ENCODE measurements at regions not wholly inside any gene's neighbourhood (a gene's known extent, or its start where the extent isn't known, plus 50 kb on each side); places are given as distances from the start of the nearest gene placed in this dataset.

DNA sequence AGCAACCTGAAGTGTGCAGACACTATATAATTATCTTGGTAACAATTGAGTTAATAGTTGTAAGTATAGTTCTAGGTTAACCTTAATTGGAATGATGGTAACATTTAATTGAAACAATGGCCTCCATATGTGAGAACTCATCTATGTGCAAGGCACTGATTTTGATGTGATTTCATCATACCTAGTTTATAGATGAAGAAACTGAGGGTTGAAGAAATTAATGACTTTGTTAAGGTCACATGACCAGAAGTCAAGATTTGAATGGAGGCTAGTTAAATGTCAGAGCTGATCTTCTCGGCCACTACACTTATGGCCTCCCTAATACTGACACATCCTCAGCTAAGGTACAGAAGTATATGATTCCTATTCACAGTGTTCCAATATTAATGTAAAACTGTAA, 128.2 kb upstream of the PSMD7 start:
- Histone ChIP-seq H3K9ac (ENCODE audit: low read length) (no peak overlapping the region), H3K36me3 (ENCODE audit: insufficient read depth, low read length) (no peaks in the 10 kb centered on the region), H3K9me3 (ENCODE audit: low read length) (no peaks in the 10 kb centered on the region), H3K27me3 (ENCODE audit: insufficient read depth, low read length) (no peaks in the 10 kb centered on the region), H3K4me3 (ENCODE audit: low read depth, low read length, poor library complexity, severe bottlenecking) (no peak overlapping the region), H3K79me2 (ENCODE audit: insufficient read depth, low read length) (no peaks in the 10 kb centered on the region), H3F3A (ENCODE audit: insufficient read depth, low read length) (no peaks in the 10 kb centered on the region), H2AFZ (ENCODE audit: low read length) (no peak overlapping the region), H4K20me1 (ENCODE audit: insufficient read depth, low read length) (no peaks in the 10 kb centered on the region), H3K27ac (ENCODE audit: low read depth, low read length, poor library complexity, severe bottlenecking) (no peak overlapping the region), H3K4me2 (ENCODE audit: low read length) (no peak overlapping the region), H3K9me2 (ENCODE audit: low read depth, low read length) (no peaks in the 10 kb centered on the region), H3K4me1 (ENCODE audit: insufficient read depth, low read length, severe bottlenecking) (no peaks in the 10 kb centered on the region)
- TF ChIP-seq, protein P1, sequence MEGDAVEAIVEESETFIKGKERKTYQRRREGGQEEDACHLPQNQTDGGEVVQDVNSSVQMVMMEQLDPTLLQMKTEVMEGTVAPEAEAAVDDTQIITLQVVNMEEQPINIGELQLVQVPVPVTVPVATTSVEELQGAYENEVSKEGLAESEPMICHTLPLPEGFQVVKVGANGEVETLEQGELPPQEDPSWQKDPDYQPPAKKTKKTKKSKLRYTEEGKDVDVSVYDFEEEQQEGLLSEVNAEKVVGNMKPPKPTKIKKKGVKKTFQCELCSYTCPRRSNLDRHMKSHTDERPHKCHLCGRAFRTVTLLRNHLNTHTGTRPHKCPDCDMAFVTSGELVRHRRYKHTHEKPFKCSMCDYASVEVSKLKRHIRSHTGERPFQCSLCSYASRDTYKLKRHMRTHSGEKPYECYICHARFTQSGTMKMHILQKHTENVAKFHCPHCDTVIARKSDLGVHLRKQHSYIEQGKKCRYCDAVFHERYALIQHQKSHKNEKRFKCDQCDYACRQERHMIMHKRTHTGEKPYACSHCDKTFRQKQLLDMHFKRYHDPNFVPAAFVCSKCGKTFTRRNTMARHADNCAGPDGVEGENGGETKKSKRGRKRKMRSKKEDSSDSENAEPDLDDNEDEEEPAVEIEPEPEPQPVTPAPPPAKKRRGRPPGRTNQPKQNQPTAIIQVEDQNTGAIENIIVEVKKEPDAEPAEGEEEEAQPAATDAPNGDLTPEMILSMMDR (IDR thresholded peaks at IDR 0.05; ENCODE audit: low read length) = no peak
- TF ChIP-seq EZH2 (IDR thresholded peaks at IDR 0.05; ENCODE audit: borderline replicate concordance, low read length) = no peak

GRCh38 chr16:74166456-74166855, 130.2 kb upstream of the PSMD7 start:
- Histone ChIP-seq H3K79me2 (ENCODE audit: insufficient read depth, low read length) (no peaks in the 10 kb centered on the region), H3K4me3 (ENCODE audit: low read depth, low read length, poor library complexity, severe bottlenecking) (no peak overlapping the region), H3K36me3 (ENCODE audit: insufficient read depth, low read length) (no peaks in the 10 kb centered on the region), H3K9me2 (ENCODE audit: low read depth, low read length) (no peaks in the 10 kb centered on the region), H3K9me3 (ENCODE audit: low read length) (0 out of 2 replicates have a peak, but pooled peaks cover 2% of the 10 kb centered on the region), H3K4me2 (ENCODE audit: low read length) (no peak overlapping the region), H3F3A (ENCODE audit: insufficient read depth, low read length) (no peaks in the 10 kb centered on the region), H3K9ac (ENCODE audit: low read length) (no peak overlapping the region), H3K27ac (ENCODE audit: low read depth, low read length, poor library complexity, severe bottlenecking) (no peak overlapping the region), H3K27me3 (ENCODE audit: insufficient read depth, low read length) (no peaks in the 10 kb centered on the region), H3K4me1 (ENCODE audit: insufficient read depth, low read length, severe bottlenecking) (no peaks in the 10 kb centered on the region), H4K20me1 (ENCODE audit: insufficient read depth, low read length) (no peaks in the 10 kb centered on the region), H2AFZ (ENCODE audit: low read length) (no peak overlapping the region)
- no peak for TF ChIP-seq EZH2 (IDR thresholded peaks at IDR 0.05; ENCODE audit: borderline replicate concordance, low read length)
- TF ChIP-seq, protein P1 (IDR thresholded peaks at IDR 0.05; ENCODE audit: low read length) = no peak

- no peak for TF ChIP-seq EZH2 (IDR thresholded peaks at IDR 0.05; ENCODE audit: borderline replicate concordance, low read length)
- TF ChIP-seq, protein P1 (IDR thresholded peaks at IDR 0.05; ENCODE audit: low read length) = no peak
- Histone ChIP-seq H3K4me2 (ENCODE audit: low read length) (no peak overlapping the region), H3K79me2 (ENCODE audit: insufficient read depth, low read length) (no peaks in the 10 kb centered on the region), H3K9me3 (ENCODE audit: low read length) (0 out of 2 replicates have a peak, but pooled peaks cover 2% of the 10 kb centered on the region), H4K20me1 (ENCODE audit: insufficient read depth, low read length) (no peaks in the 10 kb centered on the region), H3K4me3 (ENCODE audit: low read depth, low read length, poor library complexity, severe bottlenecking) (no peak overlapping the region), H3K9me2 (ENCODE audit: low read depth, low read length) (no peaks in the 10 kb centered on the region), H3K27ac (ENCODE audit: low read depth, low read length, poor library complexity, severe bottlenecking) (no peak overlapping the region), H2AFZ (ENCODE audit: low read length) (no peak overlapping the region), H3F3A (ENCODE audit: insufficient read depth, low read length) (no peaks in the 10 kb centered on the region), H3K9ac (ENCODE audit: low read length) (no peak overlapping the region), H3K4me1 (ENCODE audit: insufficient read depth, low read length, severe bottlenecking) (no peaks in the 10 kb centered on the region), H3K36me3 (ENCODE audit: insufficient read depth, low read length) (no peaks in the 10 kb centered on the region), H3K27me3 (ENCODE audit: insufficient read depth, low read length) (no peaks in the 10 kb centered on the region)
These were observed 131.0 kb upstream of the PSMD7 start for GRCh38 chr16:74165566-74166080.
